ENCODE measurements at regions not wholly inside any gene's neighbourhood (a gene's known extent, or its start where the extent isn't known, plus 50 kb on each side); places are given as distances from the start of the nearest gene placed in this dataset.

DNA sequence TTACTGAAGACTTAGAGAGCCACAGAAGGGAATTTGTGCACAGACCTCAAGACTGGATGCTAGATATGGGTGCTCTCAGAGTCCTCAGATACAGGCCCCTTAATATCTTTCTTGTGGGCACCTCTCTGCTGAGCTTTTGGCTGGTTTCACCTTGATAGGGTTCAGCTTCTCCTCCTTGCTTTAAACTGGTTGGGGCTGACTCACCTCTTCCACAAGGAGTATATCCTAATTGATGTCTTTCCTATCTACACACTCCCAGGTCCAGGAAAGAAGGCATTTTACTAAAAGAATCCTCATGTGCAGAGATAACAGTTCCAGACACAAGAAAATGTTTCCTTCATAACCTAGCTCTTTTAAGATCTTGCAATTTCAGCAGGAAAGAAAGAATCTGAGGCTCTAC is 284.4 kb downstream of the NDFIP2 start:
- TF ChIP-seq CTCF (optimal IDR thresholded peaks at IDR 0.05 in 1 of 3, IDR thresholded peaks at IDR 0.05 in 1 of 3, conservative IDR thresholded peaks at IDR 0.05 in 1 of 3; ENCODE audit: extremely low read depth in 1 of 3, insufficient read depth in 2 of 3, low read length in 3 of 3) (no peak), EZH2 (IDR thresholded peaks at IDR 0.05; ENCODE audit: low read length) (no peak)

Data from keratinocyte (primary cell).